ENCODE measurements at regions not wholly inside any gene's neighbourhood (a gene's known extent, or its start where the extent isn't known, plus 50 kb on each side); places are given as distances from the start of the nearest gene placed in this dataset.

- TF ChIP-seq ZBTB7A (IDR thresholded peaks at IDR 0.05; ENCODE audit: low read depth) (no peak), REST (IDR thresholded peaks at IDR 0.05; ENCODE audit: low read depth) (no peak), CEBPB (IDR thresholded peaks at IDR 0.05) (no peak), TCF12 (IDR thresholded peaks at IDR 0.05; ENCODE audit: low read depth) (no peak), CREB1 (IDR thresholded peaks at IDR 0.05; ENCODE audit: low read depth) (no peak), MAX (IDR thresholded peaks at IDR 0.05) (no peak), TAF1 (IDR thresholded peaks at IDR 0.05; ENCODE audit: low read depth) (no peak), RAD21 (IDR thresholded peaks at IDR 0.05; ENCODE audit: low read depth) (no peak), USF1 (IDR thresholded peaks at IDR 0.05) (no peak), EGR1 (IDR thresholded peaks at IDR 0.05) (no peak), EP300 (IDR thresholded peaks at IDR 0.05; ENCODE audit: borderline replicate concordance) (no peak), YY1 (IDR thresholded peaks at IDR 0.05; ENCODE audit: low read depth) (no peak), FOXM1 (IDR thresholded peaks at IDR 0.05; ENCODE audit: borderline replicate concordance, low read depth) (no peak)
Observed at GRCh38 chr9:116090030-116090770, 63.4 kb upstream of the PAPPA start.
